GM12878 (cell line): ENCODE measurements at regions not wholly inside any gene's neighbourhood (a gene's known extent, or its start where the extent isn't known, plus 50 kb on each side); places are given as distances from the start of the nearest gene placed in this dataset.

ENCODE experiments used
- ATAC-seq: fragments of 200-7000 bp; cut with Tn5 transposase; 3 replicates; pipeline ENCODE4 v1.9.1; 2020; ENCODE audit warnings: mild to moderate bottlenecking, moderate library complexity
- BruUV-seq: library from RNA; stranded (reverse); fragments of 400-500 nt; replicated peaks from 2 replicates; lab custom pipeline; 2021; lab: Mats Ljungman, UMichigan
- CTCF ChIA-PET: fragments of 300-600 bp; sonication (Branson Sonifier 250); formaldehyde crosslinking; extraction: SDS; loops from one replicate; lab custom pipeline; 2021; ENCODE audit warnings: inconsistent platforms; lab: Yijun Ruan, JAX
- POLR2A ChIA-PET: fragments of 350-600 bp; formaldehyde crosslinking; extraction: SDS; loops from one replicate; lab custom pipeline; 2021; ENCODE audit warnings: inconsistent platforms; lab: Charles Lee
- RAD21 ChIA-PET: fragments of 300-600 bp; sonication (Branson Sonifier 250); formaldehyde crosslinking; loops from one replicate; lab custom pipeline; 2023; ENCODE audit warnings: antibody characterized with exemption; ENCODE audit not compliant: unreplicated experiment; lab: Charles Lee
- SMC1A ChIA-PET: fragments of 300-600 bp; sonication (Branson Sonifier 250); formaldehyde crosslinking; loops from one replicate; lab custom pipeline; 2023; ENCODE audit not compliant: unreplicated experiment, uncharacterized antibody; lab: Charles Lee
- DNase-seq: peaks from one replicate; pipeline ENCODE4 v3.0.0-alpha.2; 2011; ENCODE audit warnings: low read depth, low spot score
- FAIRE-seq: peaks from 3 replicates; lab custom pipeline; 2011; peaks lifted over from hg19 to GRCh38; lab: Jason Lieb, UNC
- H2AFZ ChIP-seq: 2 replicates; pipeline ENCODE4 v1.6.0; 2011; ENCODE audit warnings: low read depth, low read length, control low read depth; ENCODE audit not compliant: control insufficient read depth
- H3K27ac ChIP-seq: 2 replicates; pipeline ENCODE4 v1.5.1; 2011; ENCODE audit warnings: control low read depth; ENCODE audit not compliant: control insufficient read depth, insufficient read depth
- H3K27me3 ChIP-seq, 2 experiments: replicated peaks in 1 of 2; 2 replicates each; pipeline versions ENCODE4 v1.6.0 to v1.6.1; 2011; ENCODE audit warnings: low read length in 1 of 2; ENCODE audit not compliant: control insufficient read depth in 2 of 2, insufficient read depth in 2 of 2
- H3K36me3 ChIP-seq, 2 experiments: 2 replicates each; pipeline ENCODE4 v1.5.1; 2011; ENCODE audit warnings: low read length in 1 of 2; ENCODE audit not compliant: control insufficient read depth in 2 of 2, insufficient read depth in 2 of 2
- H3K4me1 ChIP-seq: 2 replicates; pipeline ENCODE4 v1.6.1; 2011; ENCODE audit warnings: mild to moderate bottlenecking, low read length, moderate library complexity, mixed read lengths; ENCODE audit not compliant: control insufficient read depth, insufficient read depth
- H3K4me2 ChIP-seq: 2 replicates; pipeline ENCODE4 v1.6.0; 2011; ENCODE audit warnings: control low read depth; ENCODE audit not compliant: control insufficient read depth, insufficient read depth
- H3K4me3 ChIP-seq: fragments of 200-600 bp; sonication (generic); 2 replicates; pipeline ENCODE4 v1.5.1; 2016
- H3K79me2 ChIP-seq: 2 replicates; pipeline ENCODE4 v1.6.0; 2011; ENCODE audit warnings: low read length; ENCODE audit not compliant: control insufficient read depth, insufficient read depth
- H3K9ac ChIP-seq: 2 replicates; pipeline ENCODE4 v1.8.0; 2011; ENCODE audit warnings: low read length, control low read depth, mixed read lengths; ENCODE audit not compliant: control insufficient read depth, insufficient read depth
- H3K9me3 ChIP-seq: replicated peaks from 3 replicates; pipeline ENCODE4 v1.5.1; 2011; ENCODE audit warnings: mild to moderate bottlenecking, low read length; ENCODE audit not compliant: control insufficient read depth, insufficient read depth
- H4K20me1 ChIP-seq: 2 replicates; pipeline ENCODE4 v1.6.0; 2011; ENCODE audit not compliant: control insufficient read depth, insufficient read depth
- ATF7 ChIP-seq: fragments of 450-650 bp; IDR thresholded peaks from 2 replicates; pipeline ENCODE4 v1.6.1; 2016; ENCODE audit warnings: low read depth, mild to moderate bottlenecking
- BHLHE40 ChIP-seq, 2 experiments: fragments of 450-650 bp in 1 of 2; IDR thresholded peaks; 2 replicates each; pipeline ENCODE4 v1.6.1; 2011 to 2017; ENCODE audit warnings: low read depth in 2 of 2, borderline replicate concordance in 1 of 2, improper control_type of control experiment in 1 of 2, low read length in 1 of 2, mild to moderate bottlenecking in 1 of 2
- CEBPB ChIP-seq, 2 experiments: fragments of 150-350 bp in 1 of 2; IDR thresholded peaks; 2 replicates each; pipeline ENCODE4 v1.6.1; 2012 to 2014; ENCODE audit warnings: low read depth in 2 of 2, low read length in 2 of 2, borderline replicate concordance in 1 of 2, inconsistent platforms in 1 of 2
- CREM ChIP-seq: IDR thresholded peaks from 2 replicates; pipeline ENCODE4 v1.6.1; 2014; ENCODE audit warnings: antibody characterized with exemption, low read depth
- DPF2 ChIP-seq: fragments of 450-650 bp; IDR thresholded peaks from 2 replicates; pipeline ENCODE4 v1.6.1; 2017; ENCODE audit warnings: mild to moderate bottlenecking
- ETV6 ChIP-seq, 2 experiments: fragments of 450-650 bp in 1 of 2; IDR thresholded peaks in 1 of 2; conservative IDR thresholded peaks in 1 of 2; 2 replicates each; pipeline ENCODE4 v1.6.1; 2014; ENCODE audit warnings: antibody characterized with exemption in 1 of 2, borderline replicate concordance in 1 of 2, low read depth in 1 of 2, mild to moderate bottlenecking in 1 of 2, moderate library complexity in 1 of 2
- FOS ChIP-seq: IDR thresholded peaks from 3 replicates; pipeline ENCODE4 v1.6.1; 2011; ENCODE audit warnings: borderline replicate concordance; ENCODE audit not compliant: insufficient read length; ENCODE audit errors: extremely low read depth
- IRF4 ChIP-seq: IDR thresholded peaks from 2 replicates; pipeline ENCODE4 v1.6.1; 2011; ENCODE audit warnings: low read depth, low read length
- NR2C1 ChIP-seq: fragments of 450-650 bp; IDR thresholded peaks from 2 replicates; pipeline ENCODE4 v1.6.1; 2017; ENCODE audit warnings: antibody characterized with exemption, mild to moderate bottlenecking, moderate library complexity
- NR2C2 ChIP-seq: IDR thresholded peaks from 2 replicates; pipeline ENCODE4 v1.6.1; 2011; ENCODE audit warnings: borderline replicate concordance, low read depth; ENCODE audit not compliant: control insufficient read depth, insufficient read length
- PBX3 ChIP-seq: IDR thresholded peaks from 2 replicates; pipeline ENCODE4 v1.6.1; 2011; ENCODE audit warnings: mild to moderate bottlenecking, low read depth, low read length, moderate library complexity; ENCODE audit not compliant: insufficient replicate concordance
- RAD51 ChIP-seq: fragments of 450-650 bp; IDR thresholded peaks from 2 replicates; pipeline ENCODE4 v1.6.1; 2016; ENCODE audit warnings: moderate library complexity, mild to moderate bottlenecking, inconsistent platforms
- RELA ChIP-seq: fragments of 450-650 bp; IDR thresholded peaks from 2 replicates; pipeline ENCODE4 v1.8.0; 2014; ENCODE audit warnings: borderline replicate concordance; ENCODE audit not compliant: partially characterized antibody
- SUZ12 ChIP-seq: fragments of 200-600 bp; sonication (generic); IDR thresholded peaks from one replicate; pipeline ENCODE4 v1.6.1; 2018; ENCODE audit warnings: antibody characterized with exemption, mild to moderate bottlenecking; ENCODE audit not compliant: unreplicated experiment
- TCF3 ChIP-seq: IDR thresholded peaks from 2 replicates; pipeline ENCODE4 v1.6.1; 2012; ENCODE audit warnings: low read depth, mild to moderate bottlenecking, low read length, borderline replicate concordance; ENCODE audit not compliant: insufficient read depth
- ZNF274 ChIP-seq: IDR thresholded peaks from one replicate; pipeline ENCODE4 v1.8.0; 2011; ENCODE audit not compliant: insufficient read length, insufficient read depth
- WGBS: methylation state at CpG from one replicate; pipeline ENCODE4 v1.1.6; 2016; ENCODE audit warnings: low lambda C conversion rate; ENCODE audit not compliant: insufficient replicate concordance, insufficient coverage; ENCODE audit errors: missing lambda C conversion rate; 5-methylcytosine and 5-hydroxymethylcytosine counted together
- in situ Hi-C: fragments of 300-500 bp; cut with MboI; formaldehyde crosslinking; loops from 9 replicates; pipeline ENCODE4 v1.14.3; 2018; ENCODE audit warnings: mixed read lengths
- intact Hi-C: fragments of 100-400 bp; cut with micrococcal nuclease; formaldehyde crosslinking; loops from one replicate; pipeline ENCODE4 v1.14.2; 2022; ENCODE audit not compliant: unreplicated experiment

- ChIA-PET RAD21 (interaction anchor here (1.0 to 2.3 kb wide), 4 partner anchors 13 to 361 kb away, joined by 3 to 9 read pairs (median 4); no protein-coding TSS in a partner anchor), CTCF (interaction anchor here (0.5 to 2.2 kb wide), 8 partner anchors 22 to 470 kb away, joined by 3 to 7 read pairs (median 3); no protein-coding TSS in a partner anchor), SMC1A (interaction anchor here (0.6 to 2.4 kb wide), 6 partner anchors 33 to 858 kb away, joined by 3 to 6 read pairs (median 4); no protein-coding TSS in a partner anchor), POLR2A (interaction anchor here (0.9 kb wide), 1 partner anchor 25 kb away, joined by 3 read pairs; no protein-coding TSS in a partner anchor)
- in situ Hi-C loops (no loop called here), intact Hi-C loops (no loop called here)
- H2AFZ ChIP-seq: no peak overlapping the region
- 22% methylated on average over 7 of the region's 7 CpGs for WGBS
- FAIRE-seq (no peak), ATAC-seq (no peak), DNase-seq (no peak)
- H3K9ac ChIP-seq: no peak overlapping the region
- H3K27me3 ChIP-seq: no peaks in the 10 kb centered on the region
- H3K4me1 ChIP-seq: no peaks in the 10 kb centered on the region
- no peak for TF ChIP-seq ZNF274
- TF ChIP-seq CREM: no peak
- no peaks in the 10 kb centered on the region for H3K36me3 ChIP-seq
- H3K27ac ChIP-seq: no peak overlapping the region
- no peaks in the 10 kb centered on the region for H3K79me2 ChIP-seq
- H3K4me3 ChIP-seq: no peak overlapping the region
- H3K9me3 ChIP-seq: no peaks in the 10 kb centered on the region
- no peaks in the 10 kb centered on the region for H4K20me1 ChIP-seq
- no peak overlapping the region for H3K4me2 ChIP-seq
- no TSS peak for BruUV-seq
These were observed 380.6 kb upstream of the NUDT12 start for GRCh38 chr5:103943230-103943629.

- intact Hi-C loops (no loop called here), in situ Hi-C loops (no loop called here)
- no peak overlapping the region for H3K4me2 ChIP-seq
- SMC1A ChIA-PET: interaction anchor here (0.6 to 2.4 kb wide), 6 partner anchors 47 to 858 kb away, joined by 3 to 6 read pairs (median 4); no protein-coding TSS in a partner anchor
- H3K36me3 ChIP-seq: no peaks in the 10 kb centered on the region
- no peak overlapping the region for H3K9ac ChIP-seq
- H3K4me1 ChIP-seq: no peaks in the 10 kb centered on the region
- FAIRE-seq (no peak), DNase-seq (no peak), ATAC-seq (peak; percentile 69)
- CTCF ChIA-PET: interaction anchor here (0.5 to 2.2 kb wide), 9 partner anchors 22 to 470 kb away, joined by 3 to 7 read pairs (median 3); no protein-coding TSS in a partner anchor
- no TSS peak for BruUV-seq
- no peak overlapping the region for H2AFZ ChIP-seq
- POLR2A ChIA-PET: interaction anchor here (0.9 kb wide), 1 partner anchor 24 kb away, joined by 3 read pairs; no protein-coding TSS in a partner anchor
- RAD21 ChIA-PET: interaction anchor here (1.0 to 2.3 kb wide), 4 partner anchors 13 to 360 kb away, joined by 3 to 9 read pairs (median 4); no protein-coding TSS in a partner anchor
- no peaks in the 10 kb centered on the region for H3K9me3 ChIP-seq
- no peaks in the 10 kb centered on the region for H4K20me1 ChIP-seq
- H3K79me2 ChIP-seq: no peaks in the 10 kb centered on the region
- no peaks in the 10 kb centered on the region for H3K27me3 ChIP-seq
- 20% methylated on average over 6 of the region's 6 CpGs for WGBS
- no peak overlapping the region for H3K4me3 ChIP-seq
- no peak overlapping the region for H3K27ac ChIP-seq
- TF ChIP-seq SUZ12: no peak
- TF ChIP-seq NR2C2: no peak
- no peak for TF ChIP-seq DPF2
- TF ChIP-seq IRF4: no peak
- TF ChIP-seq BHLHE40 (IDR thresholded peaks at IDR 0.05; ENCODE audit: borderline replicate concordance in 1 of 2, low read depth in 2 of 2, low read length in 1 of 2): no peak
- TF ChIP-seq TCF3: no peak
- TF ChIP-seq NR2C1: no peak
- TF ChIP-seq RAD51: no peak
- TF ChIP-seq RELA: no peak
- TF ChIP-seq ATF7: no peak
- TF ChIP-seq CEBPB (IDR thresholded peaks at IDR 0.05; ENCODE audit: borderline replicate concordance in 1 of 2, low read depth in 2 of 2, low read length in 2 of 2): no peak
- no peak for TF ChIP-seq PBX3
- TF ChIP-seq FOS: no peak
- no peak for TF ChIP-seq ETV6 (conservative IDR thresholded peaks at IDR 0.05 in 1 of 2, IDR thresholded peaks at IDR 0.05 in 1 of 2; ENCODE audit: borderline replicate concordance in 1 of 2, low read depth in 1 of 2)
These were observed 380.1 kb upstream of the NUDT12 start for GRCh38 chr5:103942587-103943186.
